TTC549 (cell line): ENCODE measurements at regions not wholly inside any gene's neighbourhood (a gene's known extent, or its start where the extent isn't known, plus 50 kb on each side); places are given as distances from the start of the nearest gene placed in this dataset.

Experiments used
- FAIRE-seq: peaks from 2 replicates; lab custom pipeline; 2012; peaks lifted over from hg19 to GRCh38; lab: Jason Lieb, UNC

DNA sequence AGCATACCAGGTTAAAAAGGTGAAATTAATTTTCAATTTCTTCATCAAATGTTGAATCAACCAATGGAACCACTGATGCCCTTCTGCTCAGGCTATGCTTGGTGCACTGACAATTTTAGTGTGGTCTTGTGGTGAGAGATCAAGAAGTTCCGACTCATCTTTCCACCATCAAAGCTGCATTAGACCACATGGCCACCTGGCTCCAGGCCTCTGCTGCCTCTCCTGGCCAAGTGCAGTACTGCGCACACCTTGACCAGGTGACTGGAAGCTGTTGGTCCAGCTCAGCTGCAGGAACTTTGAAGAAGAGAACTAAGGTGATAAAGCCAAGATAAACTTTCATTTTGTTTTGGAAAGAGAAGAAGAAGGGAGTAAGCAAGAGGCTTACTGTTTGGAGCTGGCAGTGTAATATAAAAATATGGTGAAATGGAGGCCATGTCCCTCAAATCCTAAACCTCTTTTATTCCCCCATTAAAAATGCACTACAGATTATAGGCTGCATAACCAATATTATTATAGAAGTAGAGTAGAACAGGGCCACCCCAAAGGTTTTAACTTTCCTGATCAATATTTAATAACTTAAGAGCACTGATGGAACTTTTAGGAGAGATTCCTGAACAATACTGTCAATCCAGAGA is 315.5 kb upstream of the C9orf72 start:
- FAIRE-seq = no peak

DNA sequence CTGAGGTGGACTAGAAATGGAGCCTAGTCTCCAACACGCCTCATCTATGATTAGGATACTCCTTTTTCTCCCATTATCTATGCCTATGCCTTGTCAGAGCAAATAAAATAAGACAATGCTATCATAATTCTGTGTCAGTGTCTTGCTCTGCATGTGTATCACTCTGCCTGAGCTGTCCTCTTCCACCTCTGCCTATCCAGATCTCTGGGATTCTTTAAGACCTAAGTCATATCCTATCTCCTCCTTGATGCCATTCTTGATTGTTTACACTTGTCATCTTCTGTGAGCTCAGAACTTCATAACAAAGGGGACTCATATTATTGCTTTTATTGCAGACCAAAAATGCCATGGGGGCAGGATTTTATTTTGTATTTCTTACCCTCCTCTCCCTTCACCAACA is 351.2 kb upstream of the C9orf72 start:
- no peak for FAIRE-seq

GRCh38 chr9:27925815-27926214 is 352.5 kb upstream of the C9orf72 start:
- no peak for FAIRE-seq

DNA sequence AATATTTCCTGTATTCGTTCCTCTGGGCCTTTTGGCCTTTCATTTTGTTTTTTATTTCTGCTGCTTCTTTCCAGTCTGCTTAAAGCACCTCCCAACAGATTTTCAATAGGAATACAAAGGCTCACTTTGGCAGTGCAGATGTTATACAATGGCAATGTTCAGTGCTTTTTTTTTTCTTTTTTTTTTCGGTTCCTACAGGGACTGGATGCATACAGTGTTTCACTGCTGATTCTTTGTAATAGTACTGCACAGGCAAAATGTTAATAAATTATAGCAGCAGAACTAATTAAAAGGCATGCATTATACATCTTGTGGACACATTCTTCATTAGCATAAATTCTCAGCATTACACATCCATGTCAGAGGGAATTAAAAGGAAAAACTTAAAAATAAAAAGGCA is 356.6 kb upstream of the C9orf72 start:
- no peak for FAIRE-seq

- no peak for FAIRE-seq
Observed at GRCh38 chr9:27933210-27934025, 360.1 kb upstream of the C9orf72 start.

DNA sequence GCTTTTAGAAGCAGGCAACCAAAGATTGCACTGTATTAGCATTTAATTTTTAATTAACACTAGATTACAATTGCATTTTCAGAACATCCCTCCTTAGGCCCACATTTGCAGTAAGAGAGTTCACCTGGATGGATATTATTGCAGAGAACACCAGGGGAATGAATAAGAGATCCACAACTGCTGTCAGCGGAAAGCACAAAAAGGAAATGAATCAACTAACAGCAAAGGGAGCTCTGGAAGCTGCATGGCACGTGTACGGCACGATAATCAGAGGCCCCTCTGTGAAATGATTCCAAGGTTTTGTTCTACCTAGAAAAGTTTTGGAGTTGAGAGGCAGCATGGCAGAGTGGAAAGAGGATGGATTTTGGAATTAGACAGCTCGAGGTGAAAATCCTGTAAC is 361.2 kb upstream of the C9orf72 start:
- FAIRE-seq = no peak

DNA sequence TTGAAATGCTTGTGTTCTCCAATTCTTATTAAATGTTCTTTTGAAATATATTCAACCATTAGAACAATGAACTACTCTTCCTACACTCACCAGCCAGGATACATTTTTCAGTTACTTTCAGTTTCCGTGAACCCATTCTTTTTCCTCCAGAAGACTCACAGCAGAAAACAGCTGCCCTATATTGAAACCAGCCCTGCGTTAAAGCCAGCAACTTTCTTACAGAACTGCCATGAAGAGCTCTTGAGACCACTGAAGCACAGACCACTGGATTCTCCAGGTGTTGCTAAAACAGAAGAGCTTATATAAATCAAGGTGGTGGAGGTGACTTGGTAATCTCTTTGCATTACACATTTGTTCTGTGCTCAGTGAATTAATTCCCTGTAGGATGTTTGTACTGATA is 365.9 kb upstream of the C9orf72 start:
- no peak for FAIRE-seq

GRCh38 chr9:27940535-27940934 is 367.3 kb upstream of the C9orf72 start:
- FAIRE-seq = no peak

DNA sequence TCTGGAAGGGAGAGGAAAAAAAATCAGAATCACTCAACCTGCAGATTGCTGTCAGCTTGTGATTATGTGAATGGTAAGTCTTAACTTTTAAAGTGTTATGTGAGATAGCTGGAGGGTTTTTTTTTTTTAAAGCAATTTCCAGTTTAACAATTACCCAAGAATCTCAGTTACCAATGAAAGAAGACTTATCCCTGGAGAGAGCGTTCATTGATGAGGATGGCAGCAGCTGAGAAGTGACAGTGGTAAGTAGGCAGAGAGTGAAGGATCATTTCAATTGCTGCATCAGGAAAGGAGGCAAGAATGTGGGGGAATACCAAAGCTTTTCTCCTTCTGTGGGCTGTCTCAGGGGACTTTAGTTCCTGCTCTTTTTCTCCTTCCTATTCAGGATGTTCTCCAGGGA is 370.2 kb upstream of the C9orf72 start:
- no peak for FAIRE-seq

DNA sequence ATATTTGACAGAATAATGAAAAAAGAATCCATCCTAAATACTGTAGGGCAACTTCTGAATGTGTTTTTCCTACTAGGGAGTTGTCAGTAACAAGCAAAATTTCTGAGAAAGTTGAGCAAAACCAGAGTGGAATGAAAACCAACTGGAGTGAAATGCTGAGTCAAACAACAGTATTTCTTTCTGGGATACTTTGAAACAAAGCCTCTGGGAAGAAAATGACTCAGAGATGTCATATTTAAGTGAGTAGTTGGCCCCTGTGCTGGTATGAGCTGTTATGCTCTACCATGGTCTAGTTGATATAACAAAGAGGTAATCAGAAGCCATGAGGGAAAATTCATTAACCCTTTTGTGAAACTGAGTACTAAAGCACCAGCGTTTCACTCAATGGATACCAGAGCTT is 372.1 kb upstream of the C9orf72 start:
- FAIRE-seq = no peak

- FAIRE-seq = no peak
Observed at GRCh38 chr9:27950382-27950781, 377.1 kb upstream of the C9orf72 start.

DNA sequence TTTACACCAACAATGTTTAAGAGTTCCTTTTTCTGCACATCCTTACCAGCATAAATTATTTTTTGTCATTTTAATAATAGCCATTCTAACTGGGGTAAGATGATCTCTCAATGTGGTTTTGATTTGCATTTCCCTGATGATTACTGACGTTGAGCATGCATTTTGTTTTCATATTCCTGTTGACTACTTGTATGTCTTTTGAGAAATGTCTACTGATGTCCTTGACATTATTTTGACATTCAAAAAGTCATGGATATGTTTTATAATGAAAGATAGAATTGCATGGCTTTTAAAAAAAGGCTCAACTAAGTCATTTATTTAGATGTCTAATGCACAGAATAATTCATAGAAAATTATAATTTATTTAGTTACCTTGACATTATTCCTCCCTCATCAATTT is 381.6 kb upstream of the C9orf72 start:
- FAIRE-seq = no peak

DNA sequence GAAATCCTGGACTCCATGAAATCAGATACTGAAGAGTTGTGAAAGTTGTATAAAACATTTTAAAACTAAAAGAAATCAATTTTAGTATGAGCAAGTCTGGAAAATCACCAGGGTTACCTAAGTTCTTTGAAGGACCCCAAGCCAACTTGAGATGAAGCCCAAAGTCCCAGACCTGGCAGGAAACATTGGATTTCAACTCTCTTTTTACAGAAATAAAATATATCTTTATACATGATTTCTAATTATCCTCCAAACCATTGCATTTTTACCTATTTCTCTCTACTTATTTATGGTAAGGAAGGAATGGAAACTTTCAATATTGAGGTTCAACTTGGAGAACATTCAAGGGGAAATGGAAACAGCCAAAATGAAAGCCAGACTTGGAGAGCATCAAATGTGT is 390.6 kb upstream of the C9orf72 start:
- no peak for FAIRE-seq

DNA sequence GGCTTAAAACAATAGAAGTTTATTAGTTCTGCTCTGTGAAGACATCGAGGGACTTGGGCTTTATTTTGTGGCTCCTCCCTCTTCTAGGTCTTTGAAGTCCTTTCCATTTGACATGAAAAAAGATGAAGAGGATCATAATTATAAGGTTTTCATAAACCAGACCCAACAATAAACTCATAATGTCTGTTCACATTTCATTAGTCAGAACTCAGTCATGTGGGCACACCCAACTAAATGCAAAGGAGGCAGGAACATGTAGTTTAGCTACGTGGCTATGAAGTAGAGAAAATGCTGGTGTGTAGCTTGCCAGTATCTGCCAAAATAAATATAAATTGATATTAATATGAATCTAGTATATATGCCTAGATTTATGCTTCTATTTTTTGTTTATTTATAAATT is 393.9 kb upstream of the C9orf72 start:
- FAIRE-seq = no peak

DNA sequence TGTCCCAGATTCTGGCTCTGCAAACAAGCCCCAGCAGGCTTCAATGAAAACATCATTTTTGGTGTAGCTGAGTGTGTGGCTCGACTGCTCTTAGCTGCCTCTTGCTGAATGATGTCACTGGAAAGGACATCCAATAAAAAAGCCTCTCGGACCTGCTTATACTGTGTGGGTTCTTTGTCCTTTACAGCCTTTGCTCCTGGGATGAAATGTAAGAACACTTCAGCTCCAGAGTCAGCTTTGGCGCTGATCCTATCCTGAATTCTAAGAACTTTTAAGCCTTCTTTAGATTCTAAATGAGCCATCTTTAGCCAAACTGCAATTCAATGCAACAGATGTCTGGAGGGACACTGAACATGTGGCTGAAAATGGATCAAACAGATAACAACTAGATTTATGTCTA is 404.6 kb upstream of the C9orf72 start:
- no peak for FAIRE-seq

GRCh38 chr9:27985714-27986113 is 412.4 kb upstream of the C9orf72 start:
- no peak for FAIRE-seq

DNA sequence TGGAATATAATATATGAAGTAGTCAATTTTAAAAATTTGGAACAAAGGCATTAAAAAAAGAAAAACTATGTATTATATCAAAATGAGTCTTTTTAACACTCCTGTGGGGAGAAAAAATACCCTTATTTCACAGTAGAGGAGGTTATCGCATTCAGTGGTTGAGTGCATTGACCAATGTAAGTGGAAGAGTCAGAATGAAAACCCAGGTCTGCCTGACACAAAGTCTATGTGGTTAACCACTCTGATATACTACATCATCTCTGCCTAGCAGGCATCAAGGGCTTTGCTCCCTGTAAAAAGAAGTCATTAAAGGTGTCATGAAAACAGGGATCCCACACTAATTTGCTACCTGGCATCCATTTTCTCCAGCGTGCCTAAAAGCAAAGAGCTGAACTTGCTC is 417.2 kb upstream of the C9orf72 start:
- FAIRE-seq = no peak

DNA sequence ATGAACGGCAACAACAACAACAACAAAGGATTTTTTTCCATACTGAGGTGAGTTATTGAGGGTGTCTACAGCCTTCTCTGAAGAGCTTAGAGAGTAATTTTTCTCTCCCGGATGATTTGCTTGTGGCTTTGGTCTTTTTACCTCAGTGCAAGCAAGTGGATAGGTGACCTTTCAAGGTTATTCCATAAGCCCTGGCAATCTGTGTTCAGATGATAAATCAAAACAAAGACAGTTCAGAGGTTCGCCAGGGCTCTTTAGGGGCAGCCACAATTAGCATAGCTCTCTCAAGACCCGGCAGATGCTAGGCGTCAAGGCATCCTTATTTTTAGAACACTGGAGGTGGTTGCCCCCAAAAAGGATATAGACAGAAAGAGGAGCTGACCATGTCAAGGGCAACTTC is 417.9 kb upstream of the C9orf72 start:
- FAIRE-seq = no peak

DNA sequence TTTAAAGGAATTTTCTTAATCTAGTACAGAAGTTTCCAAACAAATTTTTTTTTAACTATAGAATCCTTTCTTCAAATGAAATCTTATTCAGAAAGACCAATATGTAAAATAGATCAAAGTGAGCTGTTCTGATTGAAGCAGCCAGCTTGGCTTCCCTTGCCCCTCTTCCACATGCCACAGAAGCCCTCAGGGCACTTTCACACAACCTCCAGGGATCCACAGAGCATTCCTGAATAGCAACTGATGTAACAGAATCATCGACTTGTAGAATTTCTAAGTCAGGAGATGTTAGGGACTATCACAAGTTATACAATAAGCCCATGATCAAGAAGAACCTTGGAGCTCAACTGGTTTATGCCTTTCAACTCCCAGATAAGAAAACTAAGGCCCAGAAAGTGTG is 427.8 kb upstream of the C9orf72 start:
- no peak for FAIRE-seq

DNA sequence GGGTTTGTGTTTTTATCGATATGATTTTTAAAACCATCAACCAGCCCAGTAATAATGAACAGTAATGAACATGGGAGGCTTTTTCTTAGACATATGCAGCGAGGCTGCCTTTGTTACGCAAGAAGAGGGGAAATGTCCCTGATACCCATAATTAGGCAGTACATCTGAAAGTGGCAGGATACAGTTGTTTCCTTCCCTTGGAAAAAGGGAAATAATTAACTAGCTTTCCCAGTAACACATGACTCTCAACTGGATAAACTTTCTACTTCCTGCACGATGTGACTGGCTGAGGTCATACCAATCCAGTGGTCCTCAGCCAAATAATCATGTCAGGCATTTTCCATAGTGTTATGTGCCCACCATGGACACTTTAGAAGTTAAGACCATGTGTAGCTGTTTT is 431.6 kb upstream of the C9orf72 start:
- FAIRE-seq = no peak

DNA sequence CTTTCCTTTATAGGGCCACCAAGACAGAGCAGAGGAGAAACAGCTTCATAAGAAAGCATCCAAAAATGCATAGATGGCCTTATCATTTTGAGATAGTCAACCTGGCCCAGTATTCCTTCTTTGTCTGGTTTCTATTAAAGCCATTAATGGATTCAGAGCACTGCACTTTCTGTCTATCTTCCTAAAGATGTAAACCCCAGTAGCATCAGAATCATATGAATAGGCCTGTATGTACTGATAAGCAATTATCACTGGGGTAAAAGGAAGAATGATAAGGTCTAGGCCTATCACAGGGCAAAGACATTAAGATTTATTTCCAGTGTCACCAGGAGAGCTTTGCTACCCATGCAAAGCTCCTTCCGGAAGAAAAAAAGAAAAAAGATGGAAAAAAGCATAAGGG is 432.5 kb upstream of the C9orf72 start:
- FAIRE-seq = no peak

GRCh38 chr9:28007097-28007817 is 434.0 kb upstream of the C9orf72 start:
- FAIRE-seq = no peak

- no peak for FAIRE-seq
Observed at GRCh38 chr9:28014212-28014611, 440.9 kb upstream of the C9orf72 start.

- FAIRE-seq = no peak
Observed at GRCh38 chr9:28024676-28025075, 451.4 kb upstream of the C9orf72 start.
